ENCODE measurements at regions not wholly inside any gene's neighbourhood (a gene's known extent, or its start where the extent isn't known, plus 50 kb on each side); places are given as distances from the start of the nearest gene placed in this dataset.

DNA sequence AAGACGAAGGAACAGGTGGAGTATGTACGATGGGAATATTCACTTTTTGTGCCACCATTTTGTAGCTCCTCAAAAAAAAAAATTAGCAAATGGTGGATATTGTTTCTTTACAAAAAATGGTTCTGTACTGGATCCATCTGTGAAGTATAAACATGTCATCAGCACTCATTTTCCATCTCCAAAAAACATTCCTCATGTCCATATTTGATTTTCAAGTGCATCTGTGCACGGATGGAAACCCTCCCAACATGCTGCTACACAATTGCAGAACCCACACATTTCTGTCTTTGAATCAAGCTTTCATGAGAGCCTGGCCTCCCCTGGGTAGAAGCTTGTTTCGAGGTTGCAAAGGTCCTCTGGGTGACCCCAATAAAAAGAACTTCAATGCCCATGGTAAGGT lies 59.6 kb upstream of the ZEB2 start:
- no peak for DNase-seq

GRCh38 chr2:144578099-144578498 lies 58.2 kb upstream of the ZEB2 start:
- no peak for DNase-seq

DNA sequence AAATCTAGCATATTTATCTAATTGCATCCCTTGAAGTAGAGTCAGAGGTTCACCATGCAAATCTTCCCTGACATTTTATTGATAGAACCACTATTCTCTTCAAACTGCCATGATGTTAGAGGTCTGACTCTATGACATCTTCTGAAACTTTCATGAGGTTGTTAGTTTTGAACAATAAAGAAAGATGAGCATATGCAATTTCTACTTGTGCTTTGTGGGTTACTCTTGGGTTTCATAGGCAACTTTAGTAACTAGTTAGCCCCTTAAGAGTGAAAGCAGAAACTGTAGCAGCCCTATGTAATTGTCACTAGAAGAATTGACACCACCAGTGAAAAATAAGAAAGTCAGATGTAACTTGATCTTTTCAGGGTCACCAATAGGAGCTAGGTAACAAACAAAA lies 53.1 kb upstream of the ZEB2 start:
- no peak for DNase-seq

- no peak for DNase-seq
Measured at GRCh38 chr2:144571770-144572169, 51.9 kb upstream of the ZEB2 start.

DNA sequence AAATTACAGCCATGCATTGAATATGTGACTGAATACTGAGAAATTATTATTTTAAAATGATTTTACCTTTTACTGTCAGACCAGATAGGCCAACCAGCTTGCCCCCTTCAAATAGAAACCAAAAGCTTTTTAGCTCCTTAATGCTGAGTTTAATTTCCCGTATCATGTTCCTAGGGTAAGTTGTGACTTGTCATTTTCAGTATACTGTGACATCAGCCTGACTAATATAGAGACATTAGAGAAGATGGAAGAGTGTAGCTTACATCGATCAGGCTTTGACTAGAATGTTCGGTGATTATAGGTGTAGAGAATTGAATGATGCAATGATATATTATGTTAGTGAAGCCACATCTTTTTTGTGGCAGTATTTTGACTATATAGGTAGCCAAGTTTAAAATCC lies 50.6 kb upstream of the ZEB2 start:
- no peak for DNase-seq
